ENCODE measurements at regions not wholly inside any gene's neighbourhood (a gene's known extent, or its start where the extent isn't known, plus 50 kb on each side); places are given as distances from the start of the nearest gene placed in this dataset.

DNA sequence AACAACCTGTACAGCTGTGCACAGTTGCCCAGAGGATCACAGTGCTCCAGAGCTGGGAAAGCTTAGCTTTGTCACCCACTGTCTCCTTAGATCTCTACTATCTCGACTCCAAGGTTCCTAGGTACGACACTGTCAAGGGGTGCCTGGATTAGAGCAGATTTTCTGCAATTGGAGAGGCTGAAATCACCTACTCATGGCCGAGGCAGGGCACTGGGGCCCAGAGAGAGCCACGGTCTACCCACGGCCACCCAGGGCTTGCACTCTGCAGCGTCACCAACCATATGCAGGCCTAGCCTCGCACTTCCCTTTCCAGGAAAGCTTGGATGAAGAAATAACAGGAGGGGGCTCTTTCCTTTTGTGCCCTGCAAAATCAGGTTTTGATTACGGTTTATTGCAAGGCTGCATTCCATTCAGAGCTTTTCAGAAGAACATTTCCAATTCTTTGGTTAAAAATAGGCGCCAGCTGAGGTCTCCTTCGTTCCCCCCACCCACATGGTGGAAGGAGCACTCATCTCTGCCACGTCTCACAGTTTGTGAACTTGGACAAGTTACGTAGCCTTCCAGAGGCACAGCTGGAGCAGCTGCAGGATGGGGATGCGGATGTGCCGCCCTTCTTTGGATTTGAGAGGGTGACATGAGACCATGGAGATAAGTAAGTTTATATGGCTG, 80.0 kb downstream of the IRX5 start:
- TF ChIP-seq, protein P1, sequence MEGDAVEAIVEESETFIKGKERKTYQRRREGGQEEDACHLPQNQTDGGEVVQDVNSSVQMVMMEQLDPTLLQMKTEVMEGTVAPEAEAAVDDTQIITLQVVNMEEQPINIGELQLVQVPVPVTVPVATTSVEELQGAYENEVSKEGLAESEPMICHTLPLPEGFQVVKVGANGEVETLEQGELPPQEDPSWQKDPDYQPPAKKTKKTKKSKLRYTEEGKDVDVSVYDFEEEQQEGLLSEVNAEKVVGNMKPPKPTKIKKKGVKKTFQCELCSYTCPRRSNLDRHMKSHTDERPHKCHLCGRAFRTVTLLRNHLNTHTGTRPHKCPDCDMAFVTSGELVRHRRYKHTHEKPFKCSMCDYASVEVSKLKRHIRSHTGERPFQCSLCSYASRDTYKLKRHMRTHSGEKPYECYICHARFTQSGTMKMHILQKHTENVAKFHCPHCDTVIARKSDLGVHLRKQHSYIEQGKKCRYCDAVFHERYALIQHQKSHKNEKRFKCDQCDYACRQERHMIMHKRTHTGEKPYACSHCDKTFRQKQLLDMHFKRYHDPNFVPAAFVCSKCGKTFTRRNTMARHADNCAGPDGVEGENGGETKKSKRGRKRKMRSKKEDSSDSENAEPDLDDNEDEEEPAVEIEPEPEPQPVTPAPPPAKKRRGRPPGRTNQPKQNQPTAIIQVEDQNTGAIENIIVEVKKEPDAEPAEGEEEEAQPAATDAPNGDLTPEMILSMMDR (conservative IDR thresholded peaks at IDR 0.05; ENCODE audit: low read length) = no peak
- TF ChIP-seq EZH2phosphoT487 (IDR thresholded peaks at IDR 0.05; ENCODE audit: borderline replicate concordance) = no peak

Measured in Loucy (cell line).